ENCODE measurements at regions not wholly inside any gene's neighbourhood (a gene's known extent, or its start where the extent isn't known, plus 50 kb on each side); places are given as distances from the start of the nearest gene placed in this dataset.
A peak's percentile ranks its signal among the peaks of the same experiment; 100 is the strongest.

DNA sequence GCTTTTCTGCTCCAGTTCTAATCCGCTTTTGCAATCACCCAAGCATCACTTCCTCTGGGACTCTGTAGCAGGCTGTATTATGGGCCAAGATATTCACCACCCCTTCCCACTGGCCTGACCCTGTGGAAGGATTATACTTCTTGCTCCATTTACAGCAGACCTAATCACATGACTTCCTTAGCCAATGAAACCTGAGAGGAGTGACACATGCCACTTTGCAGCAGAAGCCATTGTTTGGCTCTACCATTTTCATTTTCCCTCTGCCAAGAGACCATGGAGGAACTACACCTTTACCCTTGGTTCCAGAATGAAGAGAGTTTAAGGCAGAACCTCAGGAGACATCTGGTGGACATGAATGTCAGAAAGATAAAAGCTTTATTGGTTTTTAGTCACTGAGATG, 134.9 kb upstream of the HSD17B12 start:
- in situ Hi-C loops (cut with HindIII; ENCODE audit: low sequenced_read_pairs) = no loop called here
- no peak for DNase-seq (ENCODE audit: low read depth)
- no peak overlapping the region for H3K4me3 ChIP-seq (ENCODE audit: low read depth, low read length)
- TF ChIP-seq, protein P1, sequence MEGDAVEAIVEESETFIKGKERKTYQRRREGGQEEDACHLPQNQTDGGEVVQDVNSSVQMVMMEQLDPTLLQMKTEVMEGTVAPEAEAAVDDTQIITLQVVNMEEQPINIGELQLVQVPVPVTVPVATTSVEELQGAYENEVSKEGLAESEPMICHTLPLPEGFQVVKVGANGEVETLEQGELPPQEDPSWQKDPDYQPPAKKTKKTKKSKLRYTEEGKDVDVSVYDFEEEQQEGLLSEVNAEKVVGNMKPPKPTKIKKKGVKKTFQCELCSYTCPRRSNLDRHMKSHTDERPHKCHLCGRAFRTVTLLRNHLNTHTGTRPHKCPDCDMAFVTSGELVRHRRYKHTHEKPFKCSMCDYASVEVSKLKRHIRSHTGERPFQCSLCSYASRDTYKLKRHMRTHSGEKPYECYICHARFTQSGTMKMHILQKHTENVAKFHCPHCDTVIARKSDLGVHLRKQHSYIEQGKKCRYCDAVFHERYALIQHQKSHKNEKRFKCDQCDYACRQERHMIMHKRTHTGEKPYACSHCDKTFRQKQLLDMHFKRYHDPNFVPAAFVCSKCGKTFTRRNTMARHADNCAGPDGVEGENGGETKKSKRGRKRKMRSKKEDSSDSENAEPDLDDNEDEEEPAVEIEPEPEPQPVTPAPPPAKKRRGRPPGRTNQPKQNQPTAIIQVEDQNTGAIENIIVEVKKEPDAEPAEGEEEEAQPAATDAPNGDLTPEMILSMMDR (IDR thresholded peaks at IDR 0.05; ENCODE audit: low read depth, low read length, missing control alignments) = no peak

DNA sequence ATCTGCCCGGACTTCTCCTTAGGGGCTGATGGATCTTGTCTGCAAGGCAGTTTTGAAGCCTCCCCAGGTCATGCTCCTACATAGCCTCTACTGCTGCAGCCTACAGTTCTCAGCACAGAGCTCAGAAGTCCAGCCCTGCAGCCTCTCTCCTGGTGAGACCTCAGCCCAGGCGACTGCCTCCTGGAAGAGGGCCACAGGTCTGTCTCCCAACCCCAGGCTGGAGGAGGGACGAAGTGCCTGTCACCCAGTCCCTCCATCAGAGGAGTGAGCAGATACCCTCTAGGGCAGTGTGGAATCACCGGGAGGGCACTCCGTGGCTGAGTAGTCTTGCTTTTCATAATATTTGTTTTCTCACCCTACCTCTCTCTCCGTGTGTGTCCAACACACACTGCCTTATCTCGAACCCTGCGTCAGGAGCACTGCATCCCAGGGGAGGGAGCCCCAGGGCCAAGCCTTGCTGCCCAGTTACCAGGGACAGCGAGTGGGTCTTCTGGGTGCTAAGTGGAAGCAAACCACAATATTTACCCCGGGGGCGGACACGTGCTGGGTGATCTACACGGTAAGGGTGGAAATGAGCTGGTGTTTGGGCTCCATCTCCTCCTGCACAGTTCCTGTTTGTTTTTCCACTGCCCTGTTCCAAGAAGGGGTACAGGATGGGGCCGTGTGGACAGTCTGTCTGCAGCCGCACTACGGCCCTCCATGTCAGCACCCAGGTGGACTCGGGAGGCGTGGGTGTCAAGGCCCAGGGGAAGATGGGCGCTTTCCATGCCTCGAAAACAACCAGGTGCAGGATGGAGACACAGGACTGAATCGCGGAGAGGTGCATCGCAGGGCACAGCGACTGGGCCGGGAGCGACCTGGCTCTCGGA, 133.7 kb upstream of the HSD17B12 start:
- in situ Hi-C loops (cut with HindIII; ENCODE audit: low sequenced_read_pairs) = no loop called here
- no peak overlapping the region for H3K4me3 ChIP-seq (ENCODE audit: low read depth, low read length)
- no peak for DNase-seq (ENCODE audit: low read depth)
- TF ChIP-seq, protein P1 (IDR thresholded peaks at IDR 0.05; ENCODE audit: low read depth, low read length, missing control alignments) = no peak

DNA sequence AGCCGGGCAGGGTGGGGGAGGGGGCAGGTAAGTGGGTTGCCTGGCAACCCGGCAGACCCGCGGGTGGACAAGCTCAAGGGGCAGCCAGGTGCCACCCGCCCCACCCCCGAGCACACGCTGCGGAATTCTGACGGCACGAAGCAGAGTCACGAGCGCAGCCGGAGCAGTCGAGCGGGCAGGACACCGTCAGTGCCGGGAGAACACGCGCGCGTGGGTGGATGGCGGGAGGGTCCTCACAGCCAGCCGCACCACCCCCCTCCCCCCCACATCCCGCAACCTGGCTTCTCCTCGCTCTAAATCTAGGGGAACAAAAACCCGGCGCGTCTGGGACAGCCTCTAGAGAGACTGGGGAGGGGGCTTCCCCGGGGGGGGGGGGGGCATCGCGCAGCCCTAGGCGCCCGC, 133.1 kb upstream of the HSD17B12 start:
- in situ Hi-C loops (cut with HindIII; ENCODE audit: low sequenced_read_pairs) = no loop called here

DNA sequence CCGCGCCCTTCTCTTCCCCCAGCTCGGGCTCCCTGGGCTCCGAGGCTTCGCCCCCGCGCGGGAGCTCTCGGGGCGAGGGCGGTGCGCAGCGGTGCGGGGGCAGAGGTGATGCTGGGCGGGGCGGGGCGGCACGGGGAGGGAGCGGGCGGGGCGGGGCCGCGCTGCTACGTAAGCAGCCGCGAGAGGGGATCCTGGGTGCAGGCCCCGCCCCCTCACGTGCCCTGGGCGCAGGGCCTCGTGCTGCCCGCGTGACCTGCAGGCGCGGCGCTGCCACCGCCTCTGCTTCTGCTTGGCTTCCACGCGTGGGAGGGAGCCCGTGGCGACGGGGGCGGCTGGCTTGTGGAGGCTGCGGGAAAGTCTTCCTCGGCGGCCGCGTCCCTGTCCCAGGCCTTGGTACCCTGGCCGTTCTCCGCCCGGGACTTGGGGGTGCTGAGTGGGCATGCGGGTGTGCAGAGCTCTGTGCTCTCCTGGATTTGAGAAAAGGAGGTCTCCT, 132.6 kb upstream of the HSD17B12 start:
- DNase-seq (ENCODE audit: low read depth) = no peak
- in situ Hi-C loops (cut with HindIII; ENCODE audit: low sequenced_read_pairs) = no loop called here
- TF ChIP-seq, protein P1 (IDR thresholded peaks at IDR 0.05; ENCODE audit: low read depth, low read length, missing control alignments) = no peak
- H3K4me3 ChIP-seq (ENCODE audit: low read depth, low read length) = peak overlapping the region; percentile 14

More for the DNA sequence above, 133.1 kb upstream of the HSD17B12 start:
- no peak for DNase-seq (ENCODE audit: low read depth)
- TF ChIP-seq, protein P1 (IDR thresholded peaks at IDR 0.05; ENCODE audit: low read depth, low read length, missing control alignments) = no peak
- H3K4me3 ChIP-seq (ENCODE audit: low read depth, low read length) = peak overlapping the region; percentile 14

DNA sequence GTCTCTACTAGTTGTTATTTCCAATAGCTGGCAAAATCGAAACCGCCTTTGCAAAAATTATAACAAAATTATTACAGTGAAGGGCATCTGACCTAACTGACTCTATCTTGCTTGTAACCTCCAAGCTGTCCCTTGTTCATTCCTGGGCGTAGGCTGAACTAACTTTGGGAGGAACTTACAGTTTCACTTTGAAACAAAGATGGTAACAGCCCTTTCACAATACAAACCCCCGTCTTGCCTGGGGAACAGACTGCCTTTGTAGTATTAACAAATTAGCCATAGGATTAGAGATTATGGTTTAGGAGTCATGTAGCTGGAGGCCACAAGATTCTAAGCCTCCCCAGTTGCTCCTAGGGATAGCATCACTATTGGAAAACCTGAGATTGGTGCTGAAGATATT, 131.6 kb upstream of the HSD17B12 start:
- in situ Hi-C loops (cut with HindIII; ENCODE audit: low sequenced_read_pairs) = no loop called here
- no peak for DNase-seq (ENCODE audit: low read depth)
- no peak overlapping the region for H3K4me3 ChIP-seq (ENCODE audit: low read depth, low read length)
- TF ChIP-seq, protein P1 (IDR thresholded peaks at IDR 0.05; ENCODE audit: low read depth, low read length, missing control alignments) = no peak

DNA sequence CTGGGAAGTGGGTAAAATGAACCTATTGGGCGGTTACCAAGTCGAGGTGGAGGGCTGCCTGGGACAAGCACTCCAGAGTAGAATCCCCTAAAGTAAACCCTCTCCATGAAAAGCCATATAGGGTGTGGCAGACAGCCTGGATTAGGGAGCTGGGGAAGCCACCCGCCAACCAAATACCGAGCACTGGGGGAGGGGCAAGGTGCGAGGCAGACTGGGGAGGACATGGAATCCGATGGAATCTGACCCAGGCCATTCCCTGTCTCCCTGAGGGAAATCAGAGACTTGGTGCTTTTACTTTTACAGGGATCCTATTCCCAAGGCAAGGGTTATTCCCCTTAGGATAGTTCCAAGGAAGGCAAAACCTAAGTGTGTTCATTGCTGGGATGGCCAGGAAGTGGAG, 130.9 kb upstream of the HSD17B12 start:
- DNase-seq (ENCODE audit: low read depth) = no peak
- no peak overlapping the region for H3K4me3 ChIP-seq (ENCODE audit: low read depth, low read length)
- in situ Hi-C loops (cut with HindIII; ENCODE audit: low sequenced_read_pairs) = no loop called here
- TF ChIP-seq, protein P1 (IDR thresholded peaks at IDR 0.05; ENCODE audit: low read depth, low read length, missing control alignments) = no peak
